Activated naive CD8-positive, alpha-beta T cell treated with anti-CD3 and anti-CD28 coated beads, Interleukin-2, amount 50 U/mL, for 16 hours (primary cell): ENCODE measurements at regions not wholly inside any gene's neighbourhood (a gene's known extent, or its start where the extent isn't known, plus 50 kb on each side); places are given as distances from the start of the nearest gene placed in this dataset.
"Not testable (repeated sequence)": the region's sequence is repeated elsewhere in the genome, so short reads cannot be mapped to it uniquely, and the experiment has no call there.

Experiments
- DNase-seq: peaks from one replicate; pipeline ENCODE4 v3.0.0-alpha.2; 2020; ENCODE audit warnings: low read depth, low spot score

DNA sequence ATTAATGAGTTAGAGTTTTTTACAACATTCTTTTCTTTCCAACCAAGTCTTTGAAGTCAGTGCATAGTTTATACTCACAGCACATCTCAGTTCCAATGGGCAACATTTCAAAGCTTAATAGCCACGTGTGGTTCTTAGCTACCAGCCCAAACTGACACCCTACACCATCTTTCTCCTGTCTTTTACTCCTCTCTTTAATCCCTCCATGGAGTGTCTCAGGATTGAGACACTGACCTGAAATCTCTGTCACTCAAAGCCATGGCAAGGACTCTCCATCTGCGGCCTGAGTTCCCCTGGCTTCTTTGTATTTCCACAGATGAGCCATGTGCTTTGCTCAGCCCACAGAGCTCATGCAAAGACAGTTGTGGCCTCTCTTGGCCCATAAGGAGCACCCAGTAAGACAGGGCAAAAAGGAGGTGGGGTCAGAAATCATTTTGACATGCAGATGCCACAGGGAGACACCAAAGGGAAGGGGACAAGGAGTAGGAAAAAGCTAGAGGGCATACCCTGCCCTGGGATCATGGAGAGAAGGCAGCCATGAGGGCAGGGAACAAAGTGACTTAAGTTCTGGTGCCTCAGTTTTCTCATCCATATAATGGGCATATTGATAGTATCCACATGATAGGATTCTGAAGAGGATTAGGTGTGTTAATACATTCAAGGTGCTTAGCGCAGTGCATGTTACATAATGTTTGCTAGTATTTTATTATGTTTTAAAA lies 493.6 kb upstream of the PROK2 start:
- no peak for DNase-seq

DNA sequence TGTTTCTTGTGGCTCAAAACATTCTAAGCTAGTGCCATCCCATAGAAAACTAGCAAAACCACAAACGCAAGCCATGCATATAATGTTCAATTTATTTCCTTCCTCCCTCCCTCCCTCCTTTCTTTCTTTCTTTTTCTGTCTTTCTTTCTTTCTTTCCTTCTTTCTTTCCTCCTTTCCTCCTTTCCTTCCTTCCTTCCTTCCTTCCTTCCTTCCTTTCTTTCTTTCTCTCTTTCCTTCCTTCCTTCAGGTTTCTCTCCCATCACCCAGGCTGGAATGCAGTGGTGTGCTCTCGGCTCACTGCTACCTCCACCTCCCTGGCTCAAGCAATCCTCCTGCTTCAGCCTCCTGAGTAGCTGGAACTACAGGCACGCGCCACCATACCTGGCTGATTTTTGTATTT lies 492.8 kb upstream of the PROK2 start:
- DNase-seq: no peak

GRCh38 chr3:72276806-72277205 lies 491.9 kb upstream of the PROK2 start:
- no peak for DNase-seq

DNA sequence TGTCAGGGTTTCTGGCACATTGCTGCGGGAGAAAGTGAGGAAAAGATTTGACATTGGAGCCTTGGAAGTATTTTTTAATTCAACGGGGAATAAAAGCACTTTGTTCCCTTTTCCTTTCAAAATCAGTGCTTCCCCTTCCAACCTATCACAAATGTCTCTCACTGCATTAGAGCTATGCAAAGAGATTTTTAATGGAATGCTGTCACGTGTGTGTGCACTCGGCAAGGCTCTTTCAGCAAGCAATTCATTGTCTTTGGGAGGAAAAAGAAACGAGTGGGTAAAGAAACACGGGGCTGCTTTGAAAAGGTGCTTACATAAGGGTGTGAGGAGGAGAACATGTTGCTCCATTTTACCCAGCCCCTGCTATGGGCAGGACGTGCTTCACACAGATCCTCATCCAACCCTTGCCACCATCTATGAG lies 490.4 kb upstream of the PROK2 start:
- no peak for DNase-seq

GRCh38 chr3:72274493-72275330 lies 489.8 kb upstream of the PROK2 start:
- DNase-seq: no peak

- DNase-seq: no peak
Measured at GRCh38 chr3:72273615-72274014, 488.7 kb upstream of the PROK2 start.

DNA sequence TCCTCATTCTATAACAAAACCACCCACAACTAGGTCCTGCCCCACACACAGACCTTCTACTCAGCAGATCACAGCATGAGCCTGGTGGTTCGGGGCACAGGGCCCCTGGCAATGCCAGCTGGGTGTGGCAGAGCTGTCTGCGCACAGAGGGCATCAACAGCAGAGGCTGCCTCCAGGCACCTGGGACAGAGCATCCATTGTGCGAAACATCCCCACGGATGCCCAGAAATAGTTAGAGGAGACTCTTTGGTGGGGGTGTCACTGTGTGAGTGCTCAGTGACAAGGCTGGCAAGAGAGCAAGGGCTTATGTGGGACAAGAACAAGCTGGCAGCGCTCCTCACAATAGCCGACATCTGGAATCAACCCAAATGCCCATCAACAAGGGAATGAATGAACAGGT lies 487.4 kb upstream of the PROK2 start:
- DNase-seq: no peak

- DNase-seq: no peak
Measured at GRCh38 chr3:72271923-72272322, 487.0 kb upstream of the PROK2 start.

DNA sequence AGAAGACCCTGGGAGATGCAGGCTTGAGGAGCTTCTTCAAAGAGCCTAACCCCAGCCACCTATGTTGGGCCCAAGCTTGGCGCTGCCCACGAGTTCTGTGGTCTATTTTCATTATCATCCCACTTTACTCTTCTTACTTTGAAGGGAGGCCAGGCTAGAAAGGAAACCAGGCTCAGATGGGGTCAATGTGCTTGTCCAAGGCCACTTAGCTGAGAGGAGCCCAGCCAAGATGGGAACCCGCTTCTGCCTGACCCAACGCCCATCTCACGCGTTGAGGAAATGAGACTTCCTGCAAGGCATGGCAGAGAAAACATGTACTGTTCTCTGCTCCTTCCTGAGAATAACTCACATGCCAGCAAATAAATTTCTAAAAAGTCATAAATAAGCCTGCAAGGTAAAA lies 486.3 kb upstream of the PROK2 start:
- DNase-seq: no peak

GRCh38 chr3:72270730-72271129 lies 485.8 kb upstream of the PROK2 start:
- DNase-seq: no peak

DNA sequence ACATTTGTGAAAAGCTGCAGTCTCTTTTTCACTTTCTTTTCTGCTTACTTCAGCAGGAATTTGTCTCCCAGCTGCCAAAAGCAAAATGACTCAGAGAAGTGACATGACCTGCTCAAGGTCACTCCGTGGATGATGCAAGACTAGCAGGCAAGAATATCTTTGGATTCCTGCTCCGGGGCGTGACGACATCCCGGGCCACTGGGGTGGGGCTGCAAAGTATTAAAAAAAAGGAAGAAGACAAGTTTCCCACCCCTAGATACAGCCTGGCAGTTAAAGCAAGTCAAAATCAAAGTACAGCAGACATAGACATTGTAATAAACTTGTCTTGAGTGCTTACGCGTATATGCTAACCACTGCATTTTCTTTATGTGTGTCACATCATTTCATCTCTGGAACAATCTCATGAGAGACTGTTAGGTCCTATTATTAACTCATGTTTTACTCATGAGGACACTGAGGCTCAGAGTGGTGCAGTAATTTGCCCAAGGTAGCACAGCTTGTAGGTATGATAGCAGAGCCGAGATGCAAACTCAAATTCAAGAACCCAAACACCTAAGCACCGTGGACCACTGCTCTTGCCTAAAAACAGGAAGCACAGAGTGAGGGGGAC lies 485.2 kb upstream of the PROK2 start:
- DNase-seq: no peak

GRCh38 chr3:72269475-72269874 lies 484.5 kb upstream of the PROK2 start:
- DNase-seq: no peak

DNA sequence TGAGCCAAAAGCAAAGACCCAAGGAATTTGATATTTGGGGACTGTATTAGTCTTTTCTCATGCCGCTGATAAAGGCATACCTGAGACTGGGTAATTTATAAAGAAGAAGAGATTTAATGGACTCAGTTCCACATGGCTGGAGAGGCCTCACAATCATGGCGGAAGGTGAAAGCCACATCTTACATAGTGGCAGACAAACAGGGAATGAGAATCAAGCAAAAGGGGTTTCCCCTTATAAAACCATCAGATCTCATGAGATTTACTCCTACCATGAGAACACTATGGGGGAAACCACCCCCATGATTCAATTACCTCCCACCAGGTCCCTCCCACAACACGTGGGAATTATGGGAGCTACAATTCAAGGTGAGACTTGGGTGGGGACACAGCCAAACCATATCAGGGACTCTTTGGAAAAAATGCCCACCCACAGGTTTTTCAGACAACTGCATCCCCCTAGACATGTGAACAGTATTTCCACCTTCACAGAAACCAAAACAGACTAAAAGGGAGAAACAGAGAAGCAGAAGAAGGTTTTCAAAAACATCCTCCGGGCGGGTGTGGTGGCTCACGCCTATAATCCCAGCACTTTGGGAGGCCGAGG lies 482.1 kb upstream of the PROK2 start:
- not testable (repeated sequence) for DNase-seq

- DNase-seq: no peak
Measured at GRCh38 chr3:72266016-72266370, 481.0 kb upstream of the PROK2 start.

- DNase-seq: no peak
Measured at GRCh38 chr3:72265256-72266015, 480.5 kb upstream of the PROK2 start.

DNA sequence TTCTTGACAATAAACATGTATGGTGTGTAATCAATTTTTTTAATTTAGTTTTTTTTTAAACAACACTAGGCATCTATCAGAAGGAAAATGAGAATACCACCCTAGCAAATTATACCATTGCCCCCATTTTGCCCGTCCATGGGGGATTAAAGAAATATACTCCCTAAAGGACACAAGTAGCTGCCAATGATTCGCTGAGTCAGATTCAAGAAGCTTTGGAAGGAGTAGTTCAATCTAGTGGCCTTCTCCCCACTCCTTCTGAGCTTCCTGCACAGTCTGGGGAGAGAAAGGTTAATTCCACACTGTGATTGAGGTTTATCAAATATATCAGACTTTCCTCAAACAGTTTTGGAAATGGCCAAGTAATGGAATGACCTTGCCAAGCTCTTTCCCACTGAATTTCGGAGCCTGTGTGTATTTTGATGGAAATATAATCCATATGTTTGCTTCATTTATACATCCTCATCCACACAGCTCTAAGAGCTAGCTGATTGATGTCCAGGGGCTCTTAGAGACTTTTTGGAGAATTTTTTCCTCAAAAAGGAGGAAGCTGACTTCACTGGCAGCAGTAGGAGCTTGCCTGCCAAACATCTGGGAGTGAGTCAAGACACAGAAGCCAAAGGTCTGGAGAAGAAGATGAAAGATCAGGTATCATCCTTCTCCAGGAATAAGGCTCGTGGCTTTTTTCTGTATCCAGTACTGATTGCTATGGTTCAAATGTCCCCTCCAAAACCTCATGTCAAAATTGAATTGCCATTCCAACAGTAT lies 478.5 kb upstream of the PROK2 start:
- DNase-seq: no peak

DNA sequence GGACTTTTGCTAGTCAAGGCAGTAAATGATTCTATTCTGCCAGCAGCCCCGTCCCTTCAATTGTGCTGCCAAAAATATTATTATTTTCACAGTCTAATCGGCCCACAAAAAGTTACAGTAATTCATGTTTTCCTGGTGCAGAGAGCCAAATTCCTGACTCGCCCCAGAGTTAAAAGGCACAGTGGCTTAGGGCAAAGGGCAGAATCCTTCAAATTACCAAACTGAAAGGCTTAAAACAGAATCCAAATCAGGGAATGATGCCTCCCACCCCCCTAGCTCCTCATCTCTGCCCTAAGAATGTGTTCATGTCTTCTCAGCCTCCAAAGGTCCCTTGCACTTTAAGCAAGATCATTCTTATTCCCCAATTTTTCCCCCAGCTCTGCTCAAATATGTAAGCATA lies 477.8 kb upstream of the PROK2 start:
- DNase-seq: no peak

GRCh38 chr3:72261566-72262564 lies 476.9 kb upstream of the PROK2 start:
- DNase-seq: no peak

DNA sequence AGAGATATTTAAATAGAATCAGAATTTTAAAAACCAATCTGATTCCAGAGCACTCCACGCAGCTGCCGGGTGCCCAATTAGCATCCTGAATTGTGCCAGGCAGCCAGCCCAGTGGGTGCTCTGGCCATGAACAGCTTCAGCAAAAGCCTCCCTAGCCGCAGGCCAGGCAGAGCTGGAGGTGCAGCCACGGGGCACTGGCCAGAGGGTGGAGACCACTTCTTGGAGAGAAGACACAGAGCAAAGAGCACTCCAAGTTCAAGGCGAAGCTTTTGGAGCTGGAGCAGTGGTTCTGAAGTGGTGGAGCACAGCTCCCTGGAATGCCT lies 475.6 kb upstream of the PROK2 start:
- no peak for DNase-seq
